ENCODE measurements at regions not wholly inside any gene's neighbourhood (a gene's known extent, or its start where the extent isn't known, plus 50 kb on each side); places are given as distances from the start of the nearest gene placed in this dataset.
A peak's percentile ranks its signal among the peaks of the same experiment; 100 is the strongest.

DNA sequence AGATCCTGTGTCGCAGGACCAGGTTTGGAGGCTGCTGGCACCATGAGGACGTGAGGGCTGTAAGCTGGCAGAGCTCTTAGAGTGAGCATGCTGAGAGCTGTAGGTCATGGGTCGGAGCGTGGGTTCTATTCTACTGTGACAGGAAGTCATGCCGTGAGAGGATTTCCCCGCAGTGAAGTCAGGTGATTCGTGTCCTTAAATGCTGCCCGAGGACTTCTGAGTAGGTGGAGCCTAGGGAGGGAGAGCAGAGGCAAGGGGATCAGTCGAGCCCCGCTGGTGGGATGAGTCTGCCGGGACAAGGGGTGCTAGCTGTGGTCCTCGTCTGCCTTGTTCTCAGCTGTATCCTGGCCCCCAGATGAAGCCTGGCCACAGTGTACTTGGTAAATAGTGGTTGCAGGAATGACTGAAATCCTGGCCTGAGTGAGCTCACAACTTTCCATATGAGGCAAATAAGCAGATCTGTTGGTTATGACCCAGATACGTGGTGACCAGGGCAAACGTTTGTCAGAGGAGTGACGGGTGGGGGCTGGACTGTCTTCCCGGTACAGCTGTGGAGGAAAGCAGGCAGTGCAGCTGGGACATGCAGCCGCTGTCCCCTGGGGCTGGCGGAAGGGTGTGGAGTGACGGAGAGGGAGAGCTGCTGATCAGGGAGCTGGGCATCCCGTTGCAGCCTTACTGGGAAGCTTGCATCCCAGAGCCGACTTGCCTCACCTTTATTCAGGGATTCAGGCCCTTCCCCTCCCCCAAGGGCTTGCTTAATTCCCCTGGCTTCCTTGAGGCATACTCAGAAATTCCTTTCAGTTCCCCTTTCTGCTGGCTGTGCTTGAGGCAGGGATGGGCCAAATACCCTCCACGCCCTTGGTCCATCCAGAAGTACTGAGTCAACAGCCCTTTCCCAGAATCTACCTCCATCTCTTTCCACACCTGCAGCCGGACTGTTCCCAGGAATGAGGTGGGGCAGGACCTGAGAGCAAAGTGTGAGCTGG is 250.9 kb upstream of the RREB1 start:
- Mint-ChIP-seq H3K36me3 (ENCODE audit: low read depth) (no peaks in the 10 kb centered on the region), H3K4me3 (peak overlapping the region; percentile 3), H3K4me1 (ENCODE audit: low read depth) (peaks cover 14% of the 10 kb centered on the region), H3K27me3 (ENCODE audit: low read depth) (peaks cover 4% of the 10 kb centered on the region), H3K9me3 (ENCODE audit: insufficient read depth) (no peaks in the 10 kb centered on the region), H3K27ac (peak overlapping the region; percentile 64)
- ChIA-PET CTCF (interaction anchor here (1.8 kb wide), 1 partner anchor 160 kb away, joined by 5 read pairs; no protein-coding TSS in a partner anchor), POLR2A (no interaction called here)
- ATAC-seq (peak; percentile 92), DNase-seq (peak; percentile 66)

DNA sequence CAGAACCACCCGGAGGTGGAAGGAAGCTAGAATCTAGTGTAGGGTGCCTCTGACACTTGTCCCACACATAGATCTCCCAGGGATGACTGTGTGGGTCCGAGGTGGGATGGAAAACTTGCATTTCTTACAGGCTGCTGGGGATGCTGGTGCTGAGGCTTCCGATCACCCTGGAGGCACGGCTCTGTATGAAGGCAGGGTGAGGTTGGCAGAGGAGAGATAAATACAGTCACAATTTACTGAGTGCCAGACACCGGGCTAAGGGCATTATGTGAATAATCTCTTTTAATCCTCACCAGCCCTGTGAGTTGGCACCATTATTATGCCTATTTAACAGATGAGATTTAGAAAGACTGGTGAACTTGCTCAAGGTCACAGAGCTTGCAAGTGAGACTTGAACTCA is 250.2 kb upstream of the RREB1 start:
- ChIA-PET POLR2A (no interaction called here), CTCF (no interaction called here)
- peaks cover 14% of the 10 kb centered on the region for H3K4me1 Mint-ChIP-seq (ENCODE audit: low read depth)
- no peaks in the 10 kb centered on the region for H3K36me3 Mint-ChIP-seq (ENCODE audit: low read depth)
- DNase-seq (no peak), ATAC-seq (no peak)
- H3K27me3 Mint-ChIP-seq (ENCODE audit: low read depth): peaks cover 2% of the 10 kb centered on the region
- H3K4me3 Mint-ChIP-seq: no peak overlapping the region
- no peak overlapping the region for H3K27ac Mint-ChIP-seq
- no peaks in the 10 kb centered on the region for H3K9me3 Mint-ChIP-seq (ENCODE audit: insufficient read depth)

DNA sequence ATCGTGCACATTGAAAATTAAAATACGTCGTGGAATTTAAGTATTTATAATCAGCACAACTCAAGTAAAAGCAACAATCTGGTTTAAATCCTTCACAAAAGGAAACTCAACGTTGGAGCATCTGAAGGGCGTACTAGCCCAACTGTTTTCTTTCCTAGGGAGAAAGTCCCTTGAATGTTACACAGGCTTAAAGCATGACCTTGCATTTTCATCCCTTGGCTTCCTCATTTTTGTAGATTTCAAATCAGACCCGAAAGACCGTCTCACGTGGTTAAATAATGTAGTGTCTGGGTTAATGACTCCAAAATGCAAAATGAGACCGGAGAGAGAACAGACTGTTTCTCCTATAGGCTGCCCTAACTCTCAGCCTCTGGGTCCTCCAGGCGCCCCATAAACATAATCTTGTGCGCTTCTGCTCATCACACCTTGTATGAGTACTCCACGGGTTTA is 249.2 kb upstream of the RREB1 start:
- POLR2A ChIA-PET: no interaction called here
- no peak for DNase-seq
- Mint-ChIP-seq H3K36me3 (ENCODE audit: low read depth) (no peaks in the 10 kb centered on the region), H3K27me3 (ENCODE audit: low read depth) (peaks cover 4% of the 10 kb centered on the region), H3K4me1 (ENCODE audit: low read depth) (peaks cover 14% of the 10 kb centered on the region), H3K9me3 (ENCODE audit: insufficient read depth) (no peaks in the 10 kb centered on the region), H3K27ac (no peak overlapping the region), H3K4me3 (no peak overlapping the region)
- ATAC-seq: no peak
- CTCF ChIA-PET: no interaction called here

- no peaks in the 10 kb centered on the region for H3K36me3 Mint-ChIP-seq (ENCODE audit: low read depth)
- H3K9me3 Mint-ChIP-seq (ENCODE audit: insufficient read depth): no peaks in the 10 kb centered on the region
- H3K4me3 Mint-ChIP-seq: no peak overlapping the region
- CTCF ChIA-PET: no interaction called here
- no peak overlapping the region for H3K27ac Mint-ChIP-seq
- peaks cover 4% of the 10 kb centered on the region for H3K27me3 Mint-ChIP-seq (ENCODE audit: low read depth)
- peaks cover 14% of the 10 kb centered on the region for H3K4me1 Mint-ChIP-seq (ENCODE audit: low read depth)
- DNase-seq (no peak), ATAC-seq (no peak)
- POLR2A ChIA-PET: no interaction called here
Observed at GRCh38 chr6:6859105-6859504, 248.7 kb upstream of the RREB1 start.

- DNase-seq: no peak
- CTCF ChIA-PET: no interaction called here
- Mint-ChIP-seq H3K36me3 (ENCODE audit: low read depth) (no peaks in the 10 kb centered on the region), H3K27me3 (ENCODE audit: low read depth) (peaks cover 4% of the 10 kb centered on the region), H3K4me1 (ENCODE audit: low read depth) (peaks cover 12% of the 10 kb centered on the region), H3K9me3 (ENCODE audit: insufficient read depth) (no peaks in the 10 kb centered on the region), H3K4me3 (no peak overlapping the region), H3K27ac (no peak overlapping the region)
- POLR2A ChIA-PET: no interaction called here
- ATAC-seq: no peak
Observed at GRCh38 chr6:6859722-6860121, 248.0 kb upstream of the RREB1 start.

- DNase-seq (no peak), ATAC-seq (no peak)
- ChIA-PET CTCF (no interaction called here), POLR2A (no interaction called here)
- Mint-ChIP-seq H3K4me3 (no peak overlapping the region), H3K9me3 (ENCODE audit: insufficient read depth) (no peaks in the 10 kb centered on the region), H3K4me1 (ENCODE audit: low read depth) (peaks cover 10% of the 10 kb centered on the region), H3K27me3 (ENCODE audit: low read depth) (peaks cover 2% of the 10 kb centered on the region), H3K36me3 (ENCODE audit: low read depth) (no peaks in the 10 kb centered on the region), H3K27ac (no peak overlapping the region)
Observed at GRCh38 chr6:6860863-6861262, 246.9 kb upstream of the RREB1 start.

- peaks cover 6% of the 10 kb centered on the region for H3K4me1 Mint-ChIP-seq (ENCODE audit: low read depth)
- H3K27ac Mint-ChIP-seq: no peak overlapping the region
- POLR2A ChIA-PET: interaction anchor here (0.6 kb wide), 1 partner anchor 25 kb away, joined by 3 read pairs; no protein-coding TSS in a partner anchor
- H3K9me3 Mint-ChIP-seq (ENCODE audit: insufficient read depth): no peaks in the 10 kb centered on the region
- peaks cover 2% of the 10 kb centered on the region for H3K27me3 Mint-ChIP-seq (ENCODE audit: low read depth)
- CTCF ChIA-PET: no interaction called here
- ATAC-seq (no peak), DNase-seq (no peak)
- no peak overlapping the region for H3K4me3 Mint-ChIP-seq
- H3K36me3 Mint-ChIP-seq (ENCODE audit: low read depth): no peaks in the 10 kb centered on the region
Observed at GRCh38 chr6:6861351-6861894, 246.3 kb upstream of the RREB1 start.

DNA sequence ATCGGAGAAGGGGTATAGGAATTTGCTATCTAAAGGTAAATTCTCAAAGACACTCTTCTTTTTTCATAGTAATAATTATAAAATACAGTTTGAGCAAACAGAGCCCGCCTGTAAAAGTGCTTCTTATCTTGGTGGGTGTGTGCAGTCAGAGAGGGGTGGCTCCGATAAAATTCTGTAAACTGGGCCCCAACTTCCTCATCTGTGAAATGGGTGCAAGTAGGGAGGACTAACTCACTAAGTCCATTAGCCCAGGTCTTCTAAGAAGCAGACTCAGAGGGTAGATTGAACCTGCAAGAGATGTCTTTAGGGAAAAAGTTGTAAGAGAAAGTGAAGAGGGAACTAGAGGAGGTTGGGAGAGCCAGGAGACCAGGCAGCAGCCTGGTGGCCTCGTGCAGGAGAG is 245.8 kb upstream of the RREB1 start:
- no peaks in the 10 kb centered on the region for H3K4me1 Mint-ChIP-seq (ENCODE audit: low read depth)
- H3K4me3 Mint-ChIP-seq: no peak overlapping the region
- no peaks in the 10 kb centered on the region for H3K36me3 Mint-ChIP-seq (ENCODE audit: low read depth)
- peaks cover 2% of the 10 kb centered on the region for H3K27me3 Mint-ChIP-seq (ENCODE audit: low read depth)
- H3K9me3 Mint-ChIP-seq (ENCODE audit: insufficient read depth): no peaks in the 10 kb centered on the region
- CTCF ChIA-PET: no interaction called here
- DNase-seq (no peak), ATAC-seq (no peak)
- POLR2A ChIA-PET: interaction anchor here (0.6 kb wide), 1 partner anchor 25 kb away, joined by 3 read pairs; no protein-coding TSS in a partner anchor
- no peak overlapping the region for H3K27ac Mint-ChIP-seq

GRCh38 chr6:6863970-6864639 is 243.7 kb upstream of the RREB1 start:
- CTCF ChIA-PET: no interaction called here

DNA sequence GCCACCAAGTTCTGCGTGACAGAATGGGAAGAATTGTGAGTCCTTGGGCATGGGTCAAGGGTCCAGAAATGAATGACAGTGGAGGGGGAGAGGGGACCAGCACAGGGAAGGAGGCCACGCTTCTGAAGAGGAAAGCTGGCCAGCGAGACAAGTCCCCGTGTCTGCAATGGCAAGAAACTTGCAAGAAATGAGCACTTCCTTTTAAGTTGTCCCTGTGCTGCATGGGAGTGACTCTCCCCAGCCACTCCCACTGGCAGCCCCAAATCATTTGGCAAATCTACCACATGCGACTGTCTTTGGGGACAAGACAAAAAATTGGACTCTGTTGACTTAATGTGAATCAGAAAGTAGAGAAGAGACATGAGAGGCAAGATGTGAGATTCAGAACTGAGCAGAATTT is 242.2 kb upstream of the RREB1 start:
- H3K36me3 Mint-ChIP-seq (ENCODE audit: low read depth): no peaks in the 10 kb centered on the region
- no peaks in the 10 kb centered on the region for H3K4me1 Mint-ChIP-seq (ENCODE audit: low read depth)
- CTCF ChIA-PET: no interaction called here
- ATAC-seq (no peak), DNase-seq (no peak)
- H3K27ac Mint-ChIP-seq: no peak overlapping the region
- H3K27me3 Mint-ChIP-seq (ENCODE audit: low read depth): peaks cover 2% of the 10 kb centered on the region
- H3K9me3 Mint-ChIP-seq (ENCODE audit: insufficient read depth): no peaks in the 10 kb centered on the region
- POLR2A ChIA-PET: no interaction called here
- no peak overlapping the region for H3K4me3 Mint-ChIP-seq

More at GRCh38 chr6:6863970-6864639, 243.7 kb upstream of the RREB1 start:
- POLR2A ChIA-PET: no interaction called here
- Mint-ChIP-seq H3K4me1 (ENCODE audit: low read depth) (no peaks in the 10 kb centered on the region), H3K27me3 (ENCODE audit: low read depth) (peaks cover 2% of the 10 kb centered on the region), H3K36me3 (ENCODE audit: low read depth) (no peaks in the 10 kb centered on the region), H3K9me3 (ENCODE audit: insufficient read depth) (no peaks in the 10 kb centered on the region), H3K4me3 (no peak overlapping the region), H3K27ac (no peak overlapping the region)
- DNase-seq (no peak), ATAC-seq (no peak)

- H3K4me3 Mint-ChIP-seq: no peak overlapping the region
- no peak for DNase-seq
- ATAC-seq: no peak
- CTCF ChIA-PET: no interaction called here
- no peaks in the 10 kb centered on the region for H3K4me1 Mint-ChIP-seq (ENCODE audit: low read depth)
- H3K27me3 Mint-ChIP-seq (ENCODE audit: low read depth): peaks cover 2% of the 10 kb centered on the region
- no peaks in the 10 kb centered on the region for H3K9me3 Mint-ChIP-seq (ENCODE audit: insufficient read depth)
- no peaks in the 10 kb centered on the region for H3K36me3 Mint-ChIP-seq (ENCODE audit: low read depth)
- POLR2A ChIA-PET: no interaction called here
- H3K27ac Mint-ChIP-seq: no peak overlapping the region
Observed at GRCh38 chr6:6866656-6867403, 240.9 kb upstream of the RREB1 start.

- no peak overlapping the region for H3K27ac Mint-ChIP-seq
- H3K4me3 Mint-ChIP-seq: no peak overlapping the region
- ATAC-seq (no peak), DNase-seq (no peak)
- no peaks in the 10 kb centered on the region for H3K4me1 Mint-ChIP-seq (ENCODE audit: low read depth)
- H3K27me3 Mint-ChIP-seq (ENCODE audit: low read depth): peaks cover 2% of the 10 kb centered on the region
- no peaks in the 10 kb centered on the region for H3K9me3 Mint-ChIP-seq (ENCODE audit: insufficient read depth)
- no peaks in the 10 kb centered on the region for H3K36me3 Mint-ChIP-seq (ENCODE audit: low read depth)
- ChIA-PET POLR2A (no interaction called here), CTCF (no interaction called here)
Observed at GRCh38 chr6:6867404-6867799, 240.4 kb upstream of the RREB1 start.

Data from activated CD8-positive, alpha-beta T cell treated with anti-CD3 and anti-CD28 coated beads, Interleukin-2, amount 10 ng/mL, durations not matched to agents 7 days and 5 days (primary cell).